ENCODE measurements at regions not wholly inside any gene's neighbourhood (a gene's known extent, or its start where the extent isn't known, plus 50 kb on each side); places are given as distances from the start of the nearest gene placed in this dataset.
"Not testable (repeated sequence)": the region's sequence is repeated elsewhere in the genome, so short reads cannot be mapped to it uniquely, and the experiment has no call there.

- no peak for TF ChIP-seq NRF1 (IDR thresholded peaks at IDR 0.05; ENCODE audit: low read depth, low read length)
These were observed 235.9 kb downstream of the FAM72C start (continued) for GRCh38 chr1:143735764-143736461.

- DNase-seq (ENCODE audit: low read depth in 1 of 2, low spot score in 2 of 2); H3K23ac ChIP-seq (ENCODE audit: insufficient read length); CTCF ChIA-PET (ENCODE audit: partially characterized antibody); H3K23me2 ChIP-seq (ENCODE audit: low read depth, low read length); H3K27ac ChIP-seq (ENCODE audit: low read depth, low read length); H3K9ac ChIP-seq (replicated peaks in 1 of 4; ENCODE audit: extremely low read depth in 1 of 4, low read depth in 3 of 4, low read length in 3 of 4); H3K36me3 ChIP-seq (ENCODE audit: control insufficient read depth in 2 of 4, insufficient read depth in 4 of 4, low read length in 3 of 4); FAIRE-seq; H3K4me2 ChIP-seq (ENCODE audit: insufficient read depth in 1 of 2, low read depth in 2 of 2, low read length in 2 of 2); H2BK12ac ChIP-seq (ENCODE audit: low read depth, low read length); H3K79me2 ChIP-seq (ENCODE audit: control insufficient read depth in 1 of 2, insufficient read depth in 2 of 2, low read length in 2 of 2); H3K18ac ChIP-seq (ENCODE audit: extremely low read depth, low read length); H4K20me1 ChIP-seq (replicated peaks in 1 of 2; ENCODE audit: control insufficient read depth in 1 of 2, insufficient read depth in 2 of 2, low read length in 2 of 2); H4K8ac ChIP-seq (ENCODE audit: extremely low read depth, insufficient read depth, low read length); H3K79me1 ChIP-seq (ENCODE audit: low read depth, low read length); H3K14ac ChIP-seq (ENCODE audit: insufficient read length); H2BK120ac ChIP-seq (replicated peaks; ENCODE audit: low read depth, low read length); H2BK5ac ChIP-seq (ENCODE audit: low read depth, low read length); H3K4ac ChIP-seq (replicated peaks; ENCODE audit: insufficient read length, low read depth, low read length); H2AFZ ChIP-seq (ENCODE audit: low read length); H4K91ac ChIP-seq (replicated peaks; ENCODE audit: insufficient read length, low read length); H2BK20ac ChIP-seq (ENCODE audit: low read length); H3K4me3 ChIP-seq (ENCODE audit: extremely low read depth in 1 of 4, insufficient read depth in 2 of 4, low read depth in 3 of 4, low read length in 4 of 4); POLR2A ChIA-PET (ENCODE audit: partially characterized antibody); H4K5ac ChIP-seq (ENCODE audit: insufficient read length, low read depth, low read length); H3K56ac ChIP-seq (replicated peaks; ENCODE audit: insufficient read length, low read depth, low read length); H2BK15ac ChIP-seq (ENCODE audit: low read length); H3K27me3 ChIP-seq (replicated peaks in 1 of 4; ENCODE audit: control insufficient read depth in 3 of 4, extremely low read depth in 1 of 4, insufficient read depth in 3 of 4, low read length in 3 of 4); H3K4me1 ChIP-seq (replicated peaks in 1 of 4; ENCODE audit: control insufficient read depth in 3 of 4, insufficient read depth in 4 of 4, low read length in 3 of 4); H2AK5ac ChIP-seq (ENCODE audit: low read depth, low read length): not testable (repeated sequence)
- peaks cover 0 to 24% of the 10 kb centered on the region in 2 experiments; a peak in 2 of 4 replicates for H3K9me3 ChIP-seq (ENCODE audit: insufficient read depth in 2 of 2, low read depth in 1 of 2, low read length in 1 of 2)
- 67% methylated on average over 2 of the region's 3 CpGs; no CpG with 5 or more reads in 1 of the 2 experiments for whole genome bisulfite sequencing, 2 experiments (ENCODE audit: extremely low coverage in 1 of 2, insufficient coverage in 1 of 2, insufficient read length in 1 of 2, insufficient replicate concordance in 2 of 2, low coverage in 1 of 2, low lambda C conversion rate in 2 of 2, missing lambda C conversion rate in 1 of 2)
These were observed 237.5 kb downstream of the FAM72C start for GRCh38 chr1:143734261-143734660.
